ENCODE measurements at regions not wholly inside any gene's neighbourhood (a gene's known extent, or its start where the extent isn't known, plus 50 kb on each side); places are given as distances from the start of the nearest gene placed in this dataset.
"Not testable (repeated sequence)": the region's sequence is repeated elsewhere in the genome, so short reads cannot be mapped to it uniquely, and the experiment has no call there.

DNA sequence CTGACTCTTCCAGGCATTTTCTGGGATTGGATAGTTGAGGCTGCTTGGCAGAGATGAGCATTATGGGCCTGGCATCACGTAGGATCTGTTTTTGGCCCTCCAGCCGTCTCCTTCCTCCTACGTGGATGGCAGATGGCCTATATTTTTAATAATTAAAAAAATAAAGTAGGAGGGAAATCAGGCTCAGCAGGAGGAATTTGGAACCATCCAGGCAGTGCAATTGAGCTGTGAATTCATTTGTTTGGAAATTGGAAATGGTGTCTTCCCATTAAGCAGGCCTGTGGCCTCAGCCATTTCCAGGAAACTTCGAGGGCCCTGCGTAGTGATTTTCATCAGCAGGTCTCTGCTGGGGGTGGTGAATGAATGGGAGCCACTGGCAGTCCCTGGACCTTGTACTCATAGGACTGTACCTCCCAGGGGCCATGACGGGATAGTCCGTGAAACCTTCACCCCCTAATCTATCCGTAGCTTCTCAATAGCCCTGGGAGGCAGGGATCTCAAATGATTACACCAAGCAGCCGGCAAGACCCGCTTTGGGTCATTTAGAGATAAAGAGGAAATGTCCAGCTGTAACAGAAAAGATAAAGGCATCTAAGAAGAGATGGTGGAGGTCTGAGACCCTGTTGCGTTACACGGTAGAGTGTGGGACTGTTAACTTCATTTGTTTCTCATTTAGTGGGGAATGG, 73.1 kb upstream of the TNP1 start:
- Histone ChIP-seq H4K20me1 (ENCODE audit: insufficient read depth) (no peaks in the 10 kb centered on the region), H3K36me3 (replicated peaks in 1 of 2; ENCODE audit: control insufficient read depth in 1 of 2, insufficient read depth in 2 of 2, low read length in 1 of 2) (no peaks in the 10 kb centered on the region), H3K4me2 (no peak overlapping the region), H3K4me3 (ENCODE audit: low read depth in 2 of 2, low read length in 1 of 2) (no peak overlapping the region), H2AFZ (ENCODE audit: low read depth) (no peak overlapping the region), H3K27ac (ENCODE audit: low read depth in 2 of 2, low read length in 1 of 2) (no peak overlapping the region; a peak in 1 of 4 replicates), H3F3A (replicated peaks; ENCODE audit: insufficient read depth) (no peaks in the 10 kb centered on the region), H3K9ac (no peak overlapping the region), H3K27me3 (ENCODE audit: insufficient read depth) (no peaks in the 10 kb centered on the region; the same call in 1 of the 2 replicates), H3K4me1 (ENCODE audit: control insufficient read depth in 1 of 2, insufficient read depth in 2 of 2, low read depth in 1 of 2, low read length in 1 of 2) (peaks cover 0 to 7% of the 10 kb centered on the region in 2 experiments; a peak in 1 of 4 replicates), H3K9me2 (no peaks in the 10 kb centered on the region), H3K9me3 (no peaks in the 10 kb centered on the region), H3K79me2 (ENCODE audit: insufficient read depth) (no peaks in the 10 kb centered on the region)
- ChIA-PET CTCF (interaction anchor here (0.6 to 1.4 kb wide), 3 partner anchors 23 to 196 kb away, joined by 3 to 4 read pairs (median 4); no protein-coding TSS in a partner anchor), POLR2A (no interaction called here)
- TF ChIP-seq FOXM1 (IDR thresholded peaks at IDR 0.05; ENCODE audit: low read depth) (no peak), POLR2AphosphoS5 (IDR thresholded peaks at IDR 0.05; ENCODE audit: low read depth, low read length) (no peak)
- TF ChIP-seq, protein P1, sequence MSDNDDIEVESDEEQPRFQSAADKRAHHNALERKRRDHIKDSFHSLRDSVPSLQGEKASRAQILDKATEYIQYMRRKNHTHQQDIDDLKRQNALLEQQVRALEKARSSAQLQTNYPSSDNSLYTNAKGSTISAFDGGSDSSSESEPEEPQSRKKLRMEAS (IDR thresholded peaks at IDR 0.05; ENCODE audit: low read depth): no peak
- WGBS (ENCODE audit: low lambda C conversion rate): 86% methylated on average over 12 of the region's 12 CpGs
- no peak for DNase-seq

- ChIA-PET POLR2A (no interaction called here), CTCF (interaction anchor here (1.4 kb wide), 1 partner anchor 27 kb away, joined by 4 read pairs; no protein-coding TSS in a partner anchor)
- TF ChIP-seq EZH2phosphoT487 (IDR thresholded peaks at IDR 0.05; ENCODE audit: borderline replicate concordance, low read depth) (no peak), FOXJ3 (CRISPR knock-in tag; IDR thresholded peaks at IDR 0.05) (no peak), POLR2AphosphoS5 (IDR thresholded peaks at IDR 0.05; ENCODE audit: low read depth, low read length) (no peak), FOSL2 (IDR thresholded peaks at IDR 0.05; ENCODE audit: borderline replicate concordance, low read depth) (no peak)
- Histone ChIP-seq H4K20me1 (ENCODE audit: insufficient read depth) (no peaks in the 10 kb centered on the region), H3K4me2 (no peak overlapping the region), H3K27me3 (ENCODE audit: insufficient read depth) (no peaks in the 10 kb centered on the region; the same call in 1 of the 2 replicates), H3K4me3 (ENCODE audit: low read depth in 2 of 2, low read length in 1 of 2) (no peak overlapping the region), H2AFZ (ENCODE audit: low read depth) (no peak overlapping the region), H3K4me1 (ENCODE audit: control insufficient read depth in 1 of 2, insufficient read depth in 2 of 2, low read depth in 1 of 2, low read length in 1 of 2) (peaks cover 0 to 7% of the 10 kb centered on the region in 2 experiments; a peak in 1 of 4 replicates), H3K36me3 (replicated peaks in 1 of 2; ENCODE audit: control insufficient read depth in 1 of 2, insufficient read depth in 2 of 2, low read length in 1 of 2) (no peaks in the 10 kb centered on the region), H3K9me3 (no peaks in the 10 kb centered on the region), H3K9ac (no peak overlapping the region), H3K79me2 (ENCODE audit: insufficient read depth) (no peaks in the 10 kb centered on the region), H3K27ac (ENCODE audit: low read depth in 2 of 2, low read length in 1 of 2) (no peak overlapping the region; a peak in 1 of 4 replicates), H3K9me2 (no peaks in the 10 kb centered on the region), H3F3A (replicated peaks; ENCODE audit: insufficient read depth) (no peaks in the 10 kb centered on the region)
- no peak for DNase-seq
- 64% methylated on average over 2 of the region's 2 CpGs for WGBS (ENCODE audit: low lambda C conversion rate)
Measured at GRCh38 chr2:216932113-216932862, 72.4 kb upstream of the TNP1 start.

GRCh38 chr2:216930716-216931115, 70.9 kb upstream of the TNP1 start:
- CTCF ChIA-PET: interaction anchor here (0.6 to 1.1 kb wide), 2 partner anchors 18 to 234 kb away, joined by 3 read pairs; no protein-coding TSS in a partner anchor
- POLR2A ChIA-PET: no interaction called here
- no peak overlapping the region for H3K9ac ChIP-seq

GRCh38 chr2:216929338-216929737, 69.5 kb upstream of the TNP1 start:
- H3K79me2 ChIP-seq (ENCODE audit: insufficient read depth); H3K27me3 ChIP-seq (ENCODE audit: insufficient read depth); H3K9me2 ChIP-seq; H2AFZ ChIP-seq (ENCODE audit: low read depth); H3K27ac ChIP-seq (ENCODE audit: low read depth in 2 of 2, low read length in 1 of 2); H3K4me3 ChIP-seq (ENCODE audit: low read depth in 2 of 2, low read length in 1 of 2); CTCF ChIA-PET; H3F3A ChIP-seq (replicated peaks; ENCODE audit: insufficient read depth); H3K36me3 ChIP-seq (replicated peaks in 1 of 2; ENCODE audit: control insufficient read depth in 1 of 2, insufficient read depth in 2 of 2, low read length in 1 of 2); H3K9me3 ChIP-seq; H3K4me1 ChIP-seq (ENCODE audit: control insufficient read depth in 1 of 2, insufficient read depth in 2 of 2, low read depth in 1 of 2, low read length in 1 of 2); POLR2A ChIA-PET; H3K4me2 ChIP-seq; H4K20me1 ChIP-seq (ENCODE audit: insufficient read depth); DNase-seq; H3K9ac ChIP-seq: not testable (repeated sequence)
- WGBS (ENCODE audit: low lambda C conversion rate): 30% methylated on average over 4 of the region's 4 CpGs

More at GRCh38 chr2:216930716-216931115, 70.9 kb upstream of the TNP1 start:
- TF ChIP-seq RCOR1 (IDR thresholded peaks at IDR 0.05; ENCODE audit: low read length): no peak
- no peak for TF ChIP-seq TCF12 (IDR thresholded peaks at IDR 0.05)
- TF ChIP-seq SMC3 (IDR thresholded peaks at IDR 0.05; ENCODE audit: low read depth, low read length): no peak
- TF ChIP-seq TAF1 (IDR thresholded peaks at IDR 0.05; ENCODE audit: borderline replicate concordance, low read depth, low read length): no peak
- TF ChIP-seq, protein P2, sequence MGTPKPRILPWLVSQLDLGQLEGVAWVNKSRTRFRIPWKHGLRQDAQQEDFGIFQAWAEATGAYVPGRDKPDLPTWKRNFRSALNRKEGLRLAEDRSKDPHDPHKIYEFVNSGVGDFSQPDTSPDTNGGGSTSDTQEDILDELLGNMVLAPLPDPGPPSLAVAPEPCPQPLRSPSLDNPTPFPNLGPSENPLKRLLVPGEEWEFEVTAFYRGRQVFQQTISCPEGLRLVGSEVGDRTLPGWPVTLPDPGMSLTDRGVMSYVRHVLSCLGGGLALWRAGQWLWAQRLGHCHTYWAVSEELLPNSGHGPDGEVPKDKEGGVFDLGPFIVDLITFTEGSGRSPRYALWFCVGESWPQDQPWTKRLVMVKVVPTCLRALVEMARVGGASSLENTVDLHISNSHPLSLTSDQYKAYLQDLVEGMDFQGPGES (IDR thresholded peaks at IDR 0.05; ENCODE audit: low read depth, low read length): no peak
- H3K27ac ChIP-seq (ENCODE audit: low read depth in 2 of 2, low read length in 1 of 2): no peak overlapping the region
- no peaks in the 10 kb centered on the region for H3K9me3 ChIP-seq
- H3K36me3 ChIP-seq (replicated peaks in 1 of 2; ENCODE audit: control insufficient read depth in 1 of 2, insufficient read depth in 2 of 2, low read length in 1 of 2): no peaks in the 10 kb centered on the region
- H2AFZ ChIP-seq (ENCODE audit: low read depth): no peak overlapping the region
- no peaks in the 10 kb centered on the region for H3K79me2 ChIP-seq (ENCODE audit: insufficient read depth)
- H3K27me3 ChIP-seq (ENCODE audit: insufficient read depth): no peaks in the 10 kb centered on the region
- H3F3A ChIP-seq (replicated peaks; ENCODE audit: insufficient read depth): no peaks in the 10 kb centered on the region
- no peak overlapping the region for H3K4me2 ChIP-seq
- no peaks in the 10 kb centered on the region for H3K9me2 ChIP-seq
- H3K4me3 ChIP-seq (ENCODE audit: low read depth in 2 of 2, low read length in 1 of 2): no peak overlapping the region
- no peak for DNase-seq
- H3K4me1 ChIP-seq (ENCODE audit: control insufficient read depth in 1 of 2, insufficient read depth in 2 of 2, low read depth in 1 of 2, low read length in 1 of 2): peaks cover 0 to 7% of the 10 kb centered on the region in 2 experiments; a peak in 1 of 4 replicates
- 39% methylated on average over 2 of the region's 2 CpGs for WGBS (ENCODE audit: low lambda C conversion rate)
- no peaks in the 10 kb centered on the region for H4K20me1 ChIP-seq (ENCODE audit: insufficient read depth)
